ENCODE measurements at regions not wholly inside any gene's neighbourhood (a gene's known extent, or its start where the extent isn't known, plus 50 kb on each side); places are given as distances from the start of the nearest gene placed in this dataset.
"Not testable (repeated sequence)": the region's sequence is repeated elsewhere in the genome, so short reads cannot be mapped to it uniquely, and the experiment has no call there.

DNA sequence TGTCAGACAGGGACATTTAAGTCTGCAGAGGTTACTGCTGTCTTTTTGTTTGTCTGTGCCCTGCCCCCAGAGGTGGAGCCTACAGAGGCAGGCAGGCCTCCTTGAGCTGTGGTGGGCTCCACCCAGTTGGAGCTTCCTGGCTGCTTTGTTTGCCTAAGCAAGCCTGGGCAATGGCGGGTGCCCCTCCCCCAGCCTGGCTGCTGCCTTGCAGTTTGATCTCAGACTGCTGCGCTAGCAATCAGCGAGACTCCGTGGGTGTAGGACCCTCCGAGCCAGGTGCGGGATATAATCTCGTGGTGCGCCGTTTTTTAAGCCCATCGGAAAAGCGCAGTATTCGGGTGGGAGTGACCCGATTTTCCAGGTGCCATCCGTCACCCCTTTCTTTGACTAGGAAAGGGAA lies 387.7 kb upstream of the ACTBL2 start:
- not testable (repeated sequence) for TF ChIP-seq ELF4 (IDR thresholded peaks at IDR 0.05); ARNT (IDR thresholded peaks at IDR 0.05); BHLHE40 (IDR thresholded peaks at IDR 0.05; ENCODE audit: borderline replicate concordance); FOXM1 (IDR thresholded peaks at IDR 0.05; ENCODE audit: borderline replicate concordance); SP1 (IDR thresholded peaks at IDR 0.05); FOXK2 (IDR thresholded peaks at IDR 0.05); FOXA1 (IDR thresholded peaks at IDR 0.05); SUZ12 (IDR thresholded peaks at IDR 0.05); TARDBP (IDR thresholded peaks at IDR 0.05); L3MBTL2 (conservative IDR thresholded peaks at IDR 0.05); ZNF384 (IDR thresholded peaks at IDR 0.05); LEF1 (IDR thresholded peaks at IDR 0.05; ENCODE audit: borderline replicate concordance)
- TF ChIP-seq, protein P1, sequence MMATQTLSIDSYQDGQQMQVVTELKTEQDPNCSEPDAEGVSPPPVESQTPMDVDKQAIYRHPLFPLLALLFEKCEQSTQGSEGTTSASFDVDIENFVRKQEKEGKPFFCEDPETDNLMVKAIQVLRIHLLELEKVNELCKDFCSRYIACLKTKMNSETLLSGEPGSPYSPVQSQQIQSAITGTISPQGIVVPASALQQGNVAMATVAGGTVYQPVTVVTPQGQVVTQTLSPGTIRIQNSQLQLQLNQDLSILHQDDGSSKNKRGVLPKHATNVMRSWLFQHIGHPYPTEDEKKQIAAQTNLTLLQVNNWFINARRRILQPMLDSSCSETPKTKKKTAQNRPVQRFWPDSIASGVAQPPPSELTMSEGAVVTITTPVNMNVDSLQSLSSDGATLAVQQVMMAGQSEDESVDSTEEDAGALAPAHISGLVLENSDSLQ (IDR thresholded peaks at IDR 0.05): not testable (repeated sequence)
